ENCODE measurements at regions not wholly inside any gene's neighbourhood (a gene's known extent, or its start where the extent isn't known, plus 50 kb on each side); places are given as distances from the start of the nearest gene placed in this dataset.

GRCh38 chr16:73530529-73530928 lies 482.6 kb upstream of the ZFHX3 start (continued):
- TF ChIP-seq TAF7 (optimal IDR thresholded peaks at IDR 0.05; ENCODE audit: borderline replicate concordance, low read depth, low read length) (no peak), CTCF (IDR thresholded peaks at IDR 0.05; ENCODE audit: control extremely low read depth in 1 of 3, insufficient read depth in 1 of 3, low read depth in 1 of 3, low read length in 3 of 3) (no peak), JUN (IDR thresholded peaks at IDR 0.05; ENCODE audit: low read depth, low read length) (no peak), YY1 (IDR thresholded peaks at IDR 0.05; ENCODE audit: low read depth, low read length) (no peak), TBP (IDR thresholded peaks at IDR 0.05; ENCODE audit: low read depth, low read length) (no peak), EGR1 (IDR thresholded peaks at IDR 0.05; ENCODE audit: borderline replicate concordance, low read depth, low read length) (no peak), GABPA (IDR thresholded peaks at IDR 0.05; ENCODE audit: borderline replicate concordance, insufficient read depth, low read length) (no peak), SIX5 (IDR thresholded peaks at IDR 0.05; ENCODE audit: low read depth, low read length) (no peak)

All from H1 (cell line).